ENCODE measurements at regions not wholly inside any gene's neighbourhood (a gene's known extent, or its start where the extent isn't known, plus 50 kb on each side); places are given as distances from the start of the nearest gene placed in this dataset.

DNA sequence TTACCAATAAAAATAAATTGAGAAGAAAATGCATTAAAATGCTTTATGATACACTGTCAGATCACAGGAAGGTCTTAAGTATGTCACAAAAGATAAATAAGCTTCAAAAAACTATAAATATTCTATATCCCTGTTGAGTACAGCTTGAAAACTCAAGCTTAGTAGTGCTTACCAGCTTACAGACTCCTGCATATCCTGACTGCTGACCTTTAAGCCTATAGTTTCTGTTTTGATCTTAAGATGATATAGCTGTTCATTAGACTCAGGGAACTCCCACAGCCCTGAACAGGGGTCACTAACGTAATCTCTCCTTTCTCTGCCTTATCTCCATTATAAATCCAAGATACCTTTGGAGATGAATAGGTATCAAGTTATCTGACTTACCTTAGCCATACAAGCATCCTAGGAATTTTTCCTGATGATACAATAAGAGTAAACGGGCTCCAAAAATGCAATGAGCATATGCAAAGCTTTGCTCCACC is 93.7 kb upstream of the RBBP8 start:
- H3K4me3 ChIP-seq (ENCODE audit: low read depth, low read length): no peak overlapping the region

DNA sequence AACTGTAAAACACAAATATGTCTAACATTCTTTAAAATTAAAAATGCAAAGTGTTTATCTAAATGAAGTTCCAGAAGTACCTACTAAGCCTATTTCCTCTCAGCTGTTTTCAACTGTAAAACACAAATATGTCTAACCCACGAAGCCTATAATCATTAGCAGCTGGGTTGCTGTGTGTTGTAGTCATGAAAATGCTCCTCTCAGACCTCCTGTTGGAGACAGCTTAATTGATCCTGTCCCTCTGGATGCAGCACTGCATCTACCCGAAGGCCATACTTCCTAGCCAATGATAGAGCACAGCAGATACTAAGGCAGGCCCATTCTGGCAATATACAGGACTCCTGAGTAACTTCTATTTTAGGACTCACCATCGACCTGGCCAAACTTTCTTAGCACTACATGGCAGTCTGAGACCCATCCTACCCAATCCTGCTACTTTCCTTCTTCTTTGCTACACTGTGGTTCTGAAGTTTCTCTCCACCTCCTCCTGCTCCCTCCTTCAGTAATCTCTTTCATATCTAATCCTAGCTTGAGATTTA is 92.5 kb upstream of the RBBP8 start:
- no peak overlapping the region for H3K4me3 ChIP-seq (ENCODE audit: low read depth, low read length)

DNA sequence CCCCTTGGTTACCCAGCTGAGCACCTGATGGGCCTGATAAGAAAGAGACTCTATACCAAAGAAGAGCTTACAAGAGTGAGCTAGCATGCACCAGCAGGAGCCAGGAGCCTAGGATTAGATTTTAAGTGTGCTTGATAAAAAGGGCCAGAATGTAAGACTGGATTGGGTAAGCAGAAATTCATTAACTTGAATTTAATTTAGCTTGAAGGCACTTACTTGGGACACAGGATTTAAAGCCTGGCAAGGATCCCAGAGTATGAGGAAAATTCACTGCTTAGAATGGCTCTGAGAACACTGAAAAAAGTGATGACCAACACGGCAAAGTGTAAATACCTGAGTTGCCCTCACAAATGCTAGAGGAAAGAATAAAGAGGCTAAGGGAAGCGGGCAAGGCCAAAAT is 91.3 kb upstream of the RBBP8 start:
- H3K4me3 ChIP-seq (ENCODE audit: low read depth, low read length): no peak overlapping the region

DNA sequence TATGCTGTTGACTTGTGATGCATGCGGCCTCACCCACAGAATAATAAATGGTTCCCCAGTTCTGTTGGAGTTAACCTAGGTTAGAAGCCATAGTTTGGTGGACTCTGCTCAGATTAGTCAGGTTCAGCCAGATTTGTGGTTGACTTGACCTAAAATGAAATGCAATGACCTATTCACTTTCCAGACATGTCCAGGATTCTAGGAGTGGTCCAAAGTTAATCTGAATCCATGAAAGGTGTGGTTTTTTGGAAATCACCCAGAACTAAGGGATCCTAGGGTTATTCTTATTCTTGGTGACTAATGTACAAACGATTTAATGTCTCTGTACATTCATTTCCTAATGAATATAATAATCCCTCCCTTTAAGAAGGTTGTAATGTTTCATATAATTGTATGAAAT is 88.9 kb upstream of the RBBP8 start:
- no peak overlapping the region for H3K4me3 ChIP-seq (ENCODE audit: low read depth, low read length)

DNA sequence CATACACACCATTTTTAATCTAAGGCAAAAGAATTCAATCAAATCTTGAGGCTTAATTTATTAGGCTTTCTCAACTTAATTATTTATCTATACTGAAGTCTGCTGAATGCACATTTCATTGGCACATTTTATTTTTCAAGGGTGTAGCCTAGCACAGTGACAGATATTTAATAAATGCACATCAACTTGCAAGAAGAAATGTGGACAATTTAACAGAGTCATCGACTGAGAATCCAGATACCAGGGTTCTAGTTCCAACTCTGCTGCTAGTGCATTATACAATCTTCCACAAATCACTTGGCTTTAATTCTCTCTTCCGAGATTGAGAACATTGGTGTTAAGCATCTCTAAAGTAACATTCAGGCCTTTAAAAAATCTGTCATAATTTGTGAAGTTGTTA is 88.5 kb upstream of the RBBP8 start:
- H3K4me3 ChIP-seq (ENCODE audit: low read depth, low read length): no peak overlapping the region

DNA sequence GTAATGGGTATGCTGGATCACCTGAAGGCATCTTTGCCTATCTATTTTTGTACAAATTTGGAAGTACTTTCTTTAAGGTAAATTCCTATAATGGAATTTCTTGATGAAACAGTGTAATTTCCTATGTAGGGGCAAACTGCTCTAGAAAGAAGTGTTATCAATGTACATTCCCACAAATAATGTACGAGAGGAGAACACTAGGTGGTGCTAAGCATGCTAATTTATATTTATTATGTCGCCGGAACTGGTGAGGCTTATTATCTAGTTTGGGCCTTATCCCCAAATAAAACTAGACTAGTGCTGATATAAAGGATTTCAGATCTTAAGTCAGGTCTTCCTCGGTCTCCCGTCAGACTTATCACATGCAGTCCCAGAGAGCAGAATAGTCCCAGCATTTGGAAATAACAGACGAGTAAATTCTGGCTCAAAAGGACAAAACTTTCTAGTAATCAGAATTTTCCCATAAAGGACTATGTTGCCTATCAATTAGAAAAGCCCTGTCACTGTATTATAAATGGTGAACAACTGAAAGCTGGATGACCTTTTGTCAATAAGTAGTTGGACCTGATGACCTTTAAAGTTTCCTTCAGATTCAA is 86.9 kb upstream of the RBBP8 start:
- no peak overlapping the region for H3K4me3 ChIP-seq (ENCODE audit: low read depth, low read length)

DNA sequence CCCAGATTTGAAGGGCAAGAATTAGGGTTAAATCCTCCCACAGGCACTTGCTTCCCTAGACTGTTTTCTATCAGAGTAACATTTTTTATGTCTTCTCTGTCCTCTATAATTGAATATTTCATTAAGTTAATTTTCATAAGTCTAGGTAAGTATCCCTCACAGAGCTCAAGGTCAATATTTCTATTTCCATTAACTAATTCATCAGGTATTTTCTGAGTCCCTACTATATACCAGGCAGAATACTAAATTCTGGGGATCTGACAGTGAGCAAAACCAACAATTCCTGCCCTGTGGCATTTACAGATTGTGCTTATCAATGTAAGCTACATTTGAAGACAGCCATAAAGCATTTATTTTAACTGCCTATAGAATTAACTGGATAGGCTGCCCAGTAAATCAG is 86.4 kb upstream of the RBBP8 start:
- no peak overlapping the region for H3K4me3 ChIP-seq (ENCODE audit: low read depth, low read length)

DNA sequence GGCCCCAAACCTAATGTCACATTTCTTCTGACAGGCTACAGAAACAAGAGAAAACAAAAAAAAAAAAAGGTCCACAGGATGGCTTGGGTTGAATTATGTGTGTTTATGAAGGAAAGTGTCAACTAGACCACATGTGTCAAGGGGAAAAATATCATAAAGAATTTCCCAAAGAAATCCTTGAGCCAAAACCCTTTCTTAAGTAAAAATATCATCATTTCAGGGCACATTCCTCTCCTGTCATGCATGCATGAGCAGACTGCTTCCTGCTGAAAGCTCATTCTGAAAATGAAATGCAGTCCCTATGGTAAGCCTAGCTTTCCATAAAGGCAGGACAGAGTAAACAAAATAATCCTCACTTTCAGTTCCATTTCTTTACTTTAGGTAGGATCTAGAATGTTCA is 85.7 kb upstream of the RBBP8 start:
- no peak overlapping the region for H3K4me3 ChIP-seq (ENCODE audit: low read depth, low read length)

DNA sequence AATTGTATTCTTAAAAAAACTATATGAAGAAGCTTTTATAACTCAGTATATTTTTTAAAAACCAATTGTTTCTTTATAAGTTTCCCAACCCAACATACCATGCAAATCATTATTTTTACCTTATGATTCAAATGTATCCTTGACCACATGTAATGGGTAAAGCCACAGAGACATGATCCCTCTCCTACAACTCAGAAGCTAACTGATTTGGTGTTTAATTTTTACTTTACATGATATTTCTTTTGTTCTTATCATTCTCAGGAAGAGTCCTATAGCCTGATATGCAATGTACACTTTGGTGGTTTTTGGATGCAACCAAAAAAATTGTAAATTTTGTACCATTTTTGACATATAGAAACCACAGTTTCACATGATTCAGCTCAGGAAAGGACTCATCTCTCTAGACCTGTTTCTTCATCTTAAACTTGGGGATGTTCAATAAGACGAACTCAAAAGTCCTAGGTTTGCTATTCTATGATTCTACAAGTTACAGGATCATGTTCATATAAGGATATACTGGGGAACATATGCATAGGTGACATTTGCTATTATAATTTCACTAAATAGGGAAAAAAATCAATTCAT is 85.2 kb upstream of the RBBP8 start:
- no peak overlapping the region for H3K4me3 ChIP-seq (ENCODE audit: low read depth, low read length)

DNA sequence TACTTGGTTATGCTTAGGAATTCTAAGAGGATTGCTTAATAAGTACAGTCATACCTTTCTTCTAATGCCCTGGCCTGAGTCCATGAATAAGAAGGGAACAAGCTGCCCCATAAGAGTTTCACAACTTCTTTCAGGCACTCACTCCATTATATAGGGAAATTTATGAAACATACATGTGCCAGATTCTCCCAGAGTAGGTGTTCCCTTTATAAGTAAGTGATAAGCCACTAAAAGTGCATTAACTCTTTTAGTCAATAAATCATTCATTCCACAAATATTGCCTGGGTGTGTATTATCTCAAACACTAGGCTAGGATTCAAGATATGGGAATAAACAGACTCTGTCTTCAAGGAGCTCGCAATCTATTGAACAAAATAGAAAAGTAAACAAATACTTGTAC is 84.5 kb upstream of the RBBP8 start:
- no peak overlapping the region for H3K4me3 ChIP-seq (ENCODE audit: low read depth, low read length)

DNA sequence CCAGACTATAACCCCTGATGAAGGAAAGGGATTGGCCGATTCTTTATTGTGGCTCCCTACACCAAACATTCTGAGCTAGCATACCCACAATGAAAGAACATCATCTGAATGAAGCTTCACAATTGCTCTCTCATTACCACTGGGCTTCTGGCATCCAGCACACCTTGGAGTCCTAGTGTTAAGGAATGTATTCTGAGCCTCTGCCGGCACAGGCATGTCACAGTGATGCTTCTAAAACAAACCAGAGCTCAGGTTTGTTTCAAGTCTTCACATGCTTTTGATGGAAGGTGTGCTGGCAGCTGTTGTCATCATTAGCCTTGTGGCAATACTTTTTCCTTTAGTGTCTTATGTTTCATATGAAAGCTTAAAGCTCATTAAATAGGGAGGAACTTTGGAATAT is 76.3 kb upstream of the RBBP8 start:
- H3K4me3 ChIP-seq (ENCODE audit: low read depth, low read length): no peak overlapping the region

DNA sequence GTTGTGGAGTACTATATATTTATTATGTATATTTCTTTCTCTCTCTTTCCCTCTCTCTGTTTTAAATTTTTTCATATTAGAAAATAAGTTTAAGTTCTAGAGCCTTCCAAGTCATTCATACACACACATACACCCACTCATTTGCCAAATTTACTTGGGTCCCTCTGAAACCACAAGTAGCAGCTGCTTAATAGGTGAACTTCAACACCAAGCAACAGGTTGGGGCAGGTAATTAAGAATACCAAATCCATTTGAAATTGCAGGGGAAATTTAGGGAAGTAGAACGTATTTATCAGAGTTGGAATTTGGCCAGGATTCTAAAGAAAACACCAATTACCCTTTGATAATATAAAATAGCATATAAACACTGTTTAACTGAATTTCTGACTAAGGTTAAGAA is 75.0 kb upstream of the RBBP8 start:
- no peak overlapping the region for H3K4me3 ChIP-seq (ENCODE audit: low read depth, low read length)

DNA sequence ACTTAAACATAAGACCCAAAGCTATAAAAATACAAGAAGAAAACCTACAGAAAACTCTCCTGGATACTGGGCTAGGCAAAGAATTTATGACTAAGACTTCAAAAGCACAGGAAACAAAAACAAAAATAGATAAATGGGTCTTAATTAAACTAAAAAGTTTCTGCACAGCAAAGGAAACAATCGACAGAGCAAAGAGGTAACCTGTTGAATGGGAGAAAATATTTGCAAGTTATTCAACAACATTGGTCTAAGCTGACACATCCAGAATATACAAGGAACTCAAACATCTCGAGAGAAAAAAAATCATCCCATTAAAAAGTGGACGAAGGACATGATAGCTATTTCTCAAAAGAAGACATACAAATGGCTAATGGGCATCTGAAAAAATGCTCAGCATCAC is 72.3 kb upstream of the RBBP8 start:
- no peak overlapping the region for H3K4me3 ChIP-seq (ENCODE audit: low read depth, low read length)

DNA sequence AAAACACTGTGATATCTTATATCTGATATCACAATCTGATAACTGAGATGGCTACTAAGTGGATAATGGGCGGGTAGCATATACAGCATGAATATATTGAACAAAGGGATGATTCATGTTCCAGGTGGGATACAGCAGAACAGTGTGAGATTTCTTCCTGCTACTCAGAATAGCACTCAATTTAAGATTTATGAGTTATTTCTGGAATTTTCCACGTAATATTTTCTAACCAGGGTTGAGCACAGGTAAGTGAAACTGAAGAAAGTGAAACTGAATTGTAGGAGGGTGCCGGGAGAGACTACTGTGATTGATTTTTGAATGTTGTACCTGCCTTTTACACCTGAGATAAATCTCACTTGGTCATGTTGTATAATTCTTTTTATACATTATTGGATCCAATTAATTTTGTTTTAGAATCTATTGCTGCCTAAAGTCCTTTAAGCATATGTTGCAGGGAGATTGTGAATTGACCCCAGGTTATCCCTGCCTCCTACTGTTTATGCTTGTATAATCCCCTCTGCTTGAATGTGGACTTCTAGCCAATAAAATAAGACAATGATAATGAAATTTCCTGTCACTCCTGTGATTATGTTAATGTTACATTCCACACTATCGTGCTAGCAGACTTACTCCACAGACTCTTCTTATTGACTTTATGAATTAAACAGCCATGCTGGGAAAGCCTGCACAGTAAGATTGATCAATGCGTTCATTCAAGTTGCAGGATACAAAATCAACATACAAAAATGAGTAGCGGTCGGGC is 67.6 kb upstream of the RBBP8 start:
- no peak overlapping the region for H3K4me3 ChIP-seq (ENCODE audit: low read depth, low read length)

DNA sequence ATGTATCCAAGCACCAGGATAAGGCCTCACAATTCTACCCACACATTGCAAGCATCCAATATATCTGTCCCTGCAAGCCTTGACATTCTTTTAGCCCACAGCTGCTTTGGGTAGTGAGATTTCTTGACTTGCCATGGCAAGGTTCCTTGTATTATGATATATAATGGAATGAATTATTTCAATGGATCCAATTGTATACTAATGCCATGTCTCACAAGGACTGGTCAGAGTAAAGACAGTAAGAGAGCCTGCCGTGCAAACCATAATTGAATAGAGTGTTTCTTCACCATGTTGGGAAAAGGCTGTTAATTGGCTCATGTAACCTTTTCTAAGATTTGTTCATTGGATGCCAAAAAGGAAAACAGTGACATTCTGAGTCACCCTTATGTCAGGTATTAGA is 64.3 kb upstream of the RBBP8 start:
- H3K4me3 ChIP-seq (ENCODE audit: low read depth, low read length): no peak overlapping the region

DNA sequence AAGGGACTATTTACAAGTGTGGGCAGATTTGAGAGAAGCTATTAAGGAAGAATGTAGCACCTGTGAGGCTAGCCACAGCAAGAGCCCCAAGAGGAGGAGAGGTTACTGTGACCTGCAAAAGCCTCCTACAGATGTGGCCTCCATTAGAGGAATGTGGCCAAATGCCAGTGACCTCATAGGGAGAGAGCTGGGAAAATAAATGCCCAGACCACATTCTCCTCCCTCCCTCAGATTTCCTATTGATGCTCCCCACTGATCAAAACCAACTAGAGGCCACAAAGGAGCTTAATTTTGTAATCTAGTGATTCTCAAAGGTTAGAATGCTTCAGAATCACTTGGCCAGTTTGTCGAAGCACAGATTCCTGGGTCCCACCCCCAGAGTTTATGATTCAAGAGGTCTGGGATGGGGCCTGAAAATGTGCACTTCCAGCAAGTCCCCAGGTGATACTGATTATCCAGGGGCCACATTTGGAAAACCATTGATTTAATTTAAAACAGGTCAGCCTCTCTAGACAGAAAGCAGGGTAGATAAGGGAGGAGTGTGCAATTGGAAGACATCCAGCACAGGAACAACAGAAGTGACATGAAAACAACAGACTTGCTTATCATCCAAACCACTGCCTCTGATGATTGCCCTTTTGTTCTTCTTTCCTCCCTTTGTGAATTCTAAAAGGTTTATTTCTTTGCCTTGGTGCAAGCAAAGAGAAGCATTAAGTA is 61.2 kb upstream of the RBBP8 start:
- no peak overlapping the region for H3K4me3 ChIP-seq (ENCODE audit: low read depth, low read length)

DNA sequence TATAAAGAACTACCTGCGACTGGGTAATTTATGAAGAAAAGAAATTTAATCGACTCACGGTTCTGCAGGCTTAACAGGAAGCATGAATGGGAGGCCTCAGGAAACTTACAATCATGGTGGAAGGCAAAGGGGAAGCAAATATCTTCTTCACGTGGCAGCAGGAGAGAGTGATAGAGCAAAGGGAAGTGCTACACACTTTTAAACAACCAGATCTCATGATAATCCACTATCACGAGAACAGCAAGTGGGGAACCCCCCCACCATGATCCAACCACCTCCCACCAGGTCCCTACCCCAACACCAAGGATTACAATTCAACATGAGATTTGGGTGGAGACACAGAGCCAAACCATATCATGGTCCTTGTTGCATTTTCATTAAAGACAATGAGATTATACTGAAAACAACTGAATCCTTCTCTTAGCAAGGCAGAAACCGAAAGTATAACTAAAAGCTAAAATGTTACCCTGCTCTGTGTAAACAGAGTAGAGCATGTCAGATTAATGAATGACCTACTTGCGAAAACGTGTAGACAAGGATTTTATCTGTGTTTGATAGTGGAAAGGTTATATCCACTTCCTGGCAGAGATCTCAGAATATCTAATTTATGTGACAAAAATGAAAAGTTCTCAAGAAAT is 60.1 kb upstream of the RBBP8 start:
- H3K4me3 ChIP-seq (ENCODE audit: low read depth, low read length): no peak overlapping the region

DNA sequence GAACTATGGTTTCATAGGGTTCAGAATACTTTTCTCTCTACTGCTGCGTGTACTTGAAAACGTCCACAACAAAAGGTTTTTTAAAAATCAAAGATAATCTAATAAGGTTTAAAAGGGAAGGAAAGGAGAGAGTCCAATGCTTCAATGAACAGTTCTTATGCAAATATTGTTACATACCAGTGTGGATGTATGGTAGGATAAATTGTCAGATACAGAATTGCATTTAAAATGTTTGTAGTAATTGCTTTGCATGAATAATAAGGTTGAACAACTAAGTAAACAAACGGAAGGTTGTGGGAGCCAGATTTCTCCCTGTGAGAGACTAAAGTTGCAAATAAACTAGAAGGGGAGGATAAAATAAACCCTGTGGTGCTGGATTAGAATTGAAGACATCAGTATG is 53.8 kb upstream of the RBBP8 start:
- H3K4me3 ChIP-seq (ENCODE audit: low read depth, low read length): no peak overlapping the region

DNA sequence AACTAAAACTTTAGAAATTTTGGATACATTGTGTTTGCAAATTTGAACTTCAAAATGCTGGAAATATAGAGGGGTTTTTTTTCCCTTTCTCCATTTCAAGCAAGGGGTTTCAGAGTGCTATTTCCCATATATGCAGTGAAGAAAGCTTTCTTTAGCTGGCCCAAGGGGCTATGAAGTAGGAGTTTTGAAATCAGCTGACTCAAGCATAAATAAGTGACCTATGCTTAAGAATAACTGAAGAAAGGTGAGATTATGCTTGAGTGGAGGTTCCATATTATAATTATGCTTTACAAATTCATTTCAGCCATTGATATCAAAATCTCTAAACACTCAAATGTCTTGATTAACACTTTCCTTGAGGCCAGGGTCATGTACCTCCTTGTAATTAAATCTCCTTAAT is 51.0 kb upstream of the RBBP8 start:
- H3K4me3 ChIP-seq (ENCODE audit: low read depth, low read length): no peak overlapping the region

DNA sequence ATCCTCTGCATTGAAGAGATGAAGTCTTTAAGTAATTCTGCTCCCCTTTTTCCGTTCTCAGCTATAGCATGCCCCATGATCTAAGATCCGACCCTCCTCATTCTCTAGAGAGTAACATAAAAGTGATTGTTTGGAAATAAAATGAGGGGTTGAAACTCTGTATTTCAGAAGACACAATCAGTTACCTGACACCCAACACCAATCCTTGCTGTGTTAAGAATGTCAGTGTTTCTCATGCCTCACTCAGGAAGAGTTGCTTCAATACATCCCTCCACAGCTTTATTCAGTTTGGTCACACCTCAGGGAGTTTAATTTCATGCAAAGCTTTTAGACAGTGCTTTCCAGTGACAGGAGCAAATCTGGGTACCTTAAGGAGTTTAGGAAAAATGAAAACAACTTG is 49.9 kb upstream of the RBBP8 start:
- no peak overlapping the region for H3K4me3 ChIP-seq (ENCODE audit: low read depth, low read length)

Data from iPS-11a (cell line).